ENCODE measurements at regions not wholly inside any gene's neighbourhood (a gene's known extent, or its start where the extent isn't known, plus 50 kb on each side); places are given as distances from the start of the nearest gene placed in this dataset.

- H3K9me3 ChIP-seq (ENCODE audit: control insufficient read depth, insufficient read depth, low read depth, low read length): no peaks in the 10 kb centered on the region
- no peak overlapping the region for H3K4me3 ChIP-seq (ENCODE audit: low read depth in 2 of 2, low read length in 2 of 2)
- DNase-seq (ENCODE audit: low read depth, low spot score): no peak
- no TSS peak for BruUV-seq (replicated peaks)
- in situ Hi-C loops (cut with HindIII; ENCODE audit: low pct_unique_long_range_greater_than_20kb, low sequenced_read_pairs): no loop called here
- ATAC-seq: no peak
- intact Hi-C loops (cut with micrococcal nuclease; ENCODE audit: unreplicated experiment): no loop called here
- no peak overlapping the region for H3K27ac ChIP-seq (ENCODE audit: low read length)
- TF ChIP-seq POLR2AphosphoS5 (IDR thresholded peaks at IDR 0.05; ENCODE audit: low read depth, low read length): no peak
- ChIA-PET POLR2A (no interaction called here), CTCF (no interaction called here)
- no peaks in the 10 kb centered on the region for H3K4me1 ChIP-seq (ENCODE audit: control insufficient read depth, insufficient read depth, low read length)
- H3K36me3 ChIP-seq (ENCODE audit: control insufficient read depth, insufficient read depth, low read length): no peaks in the 10 kb centered on the region
- H3K27me3 ChIP-seq (ENCODE audit: control insufficient read depth, insufficient read depth, low read length): no peaks in the 10 kb centered on the region
Measured at GRCh38 chr16:63200940-63201339, 1164.7 kb upstream of the CDH8 start.

GRCh38 chr16:63195336-63195735 is 1159.1 kb upstream of the CDH8 start:
- POLR2A ChIA-PET: no interaction called here
- Histone ChIP-seq H3K27me3 (ENCODE audit: control insufficient read depth, insufficient read depth, low read length) (no peaks in the 10 kb centered on the region), H3K4me3 (ENCODE audit: low read depth in 2 of 2, low read length in 2 of 2) (no peak overlapping the region), H3K36me3 (ENCODE audit: control insufficient read depth, insufficient read depth, low read length) (no peaks in the 10 kb centered on the region), H3K4me1 (ENCODE audit: control insufficient read depth, insufficient read depth, low read length) (no peaks in the 10 kb centered on the region), H3K9me3 (ENCODE audit: control insufficient read depth, insufficient read depth, low read depth, low read length) (no peaks in the 10 kb centered on the region), H3K27ac (ENCODE audit: low read length) (no peak overlapping the region)
- ATAC-seq: no peak
- CTCF ChIA-PET: no interaction called here
- intact Hi-C loops (cut with micrococcal nuclease; ENCODE audit: unreplicated experiment) (no loop called here), in situ Hi-C loops (cut with HindIII; ENCODE audit: low pct_unique_long_range_greater_than_20kb, low sequenced_read_pairs) (no loop called here)
- no peak for TF ChIP-seq TCF7L2 (IDR thresholded peaks at IDR 0.05; ENCODE audit: low read depth, low read length)
- no peak for TF ChIP-seq POLR2AphosphoS5 (IDR thresholded peaks at IDR 0.05; ENCODE audit: low read depth, low read length)
- no peak for TF ChIP-seq CTCF (IDR thresholded peaks at IDR 0.05)
- no peak for TF ChIP-seq SIN3A (IDR thresholded peaks at IDR 0.05; ENCODE audit: borderline replicate concordance, insufficient read depth, low read depth, low read length)
- no peak for TF ChIP-seq REST (IDR thresholded peaks at IDR 0.05; ENCODE audit: insufficient read depth in 1 of 2, low read depth in 2 of 2, low read length in 1 of 2)
- DNase-seq (ENCODE audit: low read depth, low spot score): no peak
- BruUV-seq (replicated peaks): no TSS peak

GRCh38 chr16:63192980-63193379 is 1156.7 kb upstream of the CDH8 start:
- intact Hi-C loops (cut with micrococcal nuclease; ENCODE audit: unreplicated experiment): loop anchor here (5.0 kb wide), 1 partner anchor 69 kb away; no protein-coding TSS in a partner anchor
- Histone ChIP-seq H3K9me3 (ENCODE audit: control insufficient read depth, insufficient read depth, low read depth, low read length) (no peaks in the 10 kb centered on the region), H3K4me1 (ENCODE audit: control insufficient read depth, insufficient read depth, low read length) (no peaks in the 10 kb centered on the region), H3K27ac (ENCODE audit: low read length) (no peak overlapping the region), H3K4me3 (ENCODE audit: low read depth in 2 of 2, low read length in 2 of 2) (no peak overlapping the region), H3K27me3 (ENCODE audit: control insufficient read depth, insufficient read depth, low read length) (no peaks in the 10 kb centered on the region), H3K36me3 (ENCODE audit: control insufficient read depth, insufficient read depth, low read length) (no peaks in the 10 kb centered on the region)
- ChIA-PET CTCF (no interaction called here), POLR2A (no interaction called here)
- TF ChIP-seq CTCF (IDR thresholded peaks at IDR 0.05) (no peak), POLR2AphosphoS5 (IDR thresholded peaks at IDR 0.05; ENCODE audit: low read depth, low read length) (no peak), REST (IDR thresholded peaks at IDR 0.05; ENCODE audit: insufficient read depth in 1 of 2, low read depth in 2 of 2, low read length in 1 of 2) (no peak), SIN3A (IDR thresholded peaks at IDR 0.05; ENCODE audit: borderline replicate concordance, insufficient read depth, low read depth, low read length) (no peak)
- DNase-seq (ENCODE audit: low read depth, low spot score): no peak
- ATAC-seq: no peak
- in situ Hi-C loops (cut with HindIII; ENCODE audit: low pct_unique_long_range_greater_than_20kb, low sequenced_read_pairs): no loop called here
- no TSS peak for BruUV-seq (replicated peaks)
